GM21825 (cell line): ENCODE measurements at regions not wholly inside any gene's neighbourhood (a gene's known extent, or its start where the extent isn't known, plus 50 kb on each side); places are given as distances from the start of the nearest gene placed in this dataset.
"Not testable (repeated sequence)": the region's sequence is repeated elsewhere in the genome, so short reads cannot be mapped to it uniquely, and the experiment has no call there.

Source experiments
- ATAC-seq: cut with Tn5 transposase; IDR thresholded peaks from one replicate; pipeline ENCODE4 v1.9.1; 2021; ENCODE audit warnings: mild to moderate bottlenecking, moderate library complexity; ENCODE audit not compliant: unreplicated experiment

- not testable (repeated sequence) for ATAC-seq
Measured at GRCh38 chr9:29432656-29433055, 1859.4 kb upstream of the C9orf72 start.

- ATAC-seq: no peak
Measured at GRCh38 chr9:29435368-29435767, 1862.1 kb upstream of the C9orf72 start.

- ATAC-seq: no peak
Measured at GRCh38 chr9:29437526-29437925, 1864.2 kb upstream of the C9orf72 start.

- ATAC-seq: no peak
Measured at GRCh38 chr9:29439961-29440360, 1866.7 kb upstream of the C9orf72 start.

- no peak for ATAC-seq
Measured at GRCh38 chr9:29440449-29440848, 1867.2 kb upstream of the C9orf72 start.

- ATAC-seq: no peak
Measured at GRCh38 chr9:29445751-29446150, 1872.5 kb upstream of the C9orf72 start.

GRCh38 chr9:29449306-29449705, 1876.0 kb upstream of the C9orf72 start:
- no peak for ATAC-seq

GRCh38 chr9:29450343-29450875, 1877.1 kb upstream of the C9orf72 start:
- ATAC-seq: not testable (repeated sequence)

GRCh38 chr9:29456940-29457339, 1883.7 kb upstream of the C9orf72 start:
- ATAC-seq: no peak

- ATAC-seq: no peak
Measured at GRCh38 chr9:29475471-29475870, 1902.2 kb upstream of the C9orf72 start.

GRCh38 chr9:29511680-29512079, 1938.4 kb upstream of the C9orf72 start:
- ATAC-seq: no peak

- ATAC-seq: no peak
Measured at GRCh38 chr9:29514336-29514735, 1941.1 kb upstream of the C9orf72 start.

- no peak for ATAC-seq
Measured at GRCh38 chr9:29514862-29515261, 1941.6 kb upstream of the C9orf72 start.

GRCh38 chr9:29548436-29548835, 1975.2 kb upstream of the C9orf72 start:
- ATAC-seq: no peak

- ATAC-seq: no peak
Measured at GRCh38 chr9:29555502-29555901, 1982.2 kb upstream of the C9orf72 start.

- no peak for ATAC-seq
Measured at GRCh38 chr9:29556317-29556716, 1983.0 kb upstream of the C9orf72 start.

- ATAC-seq: no peak
Measured at GRCh38 chr9:29556746-29557145, 1983.5 kb upstream of the C9orf72 start.

- no peak for ATAC-seq
Measured at GRCh38 chr9:29564564-29564963, 1991.3 kb upstream of the C9orf72 start.

- ATAC-seq: no peak
Measured at GRCh38 chr9:29575219-29575618, 2001.9 kb upstream of the C9orf72 start.

- ATAC-seq: no peak
Measured at GRCh38 chr9:29588361-29588760, 2015.1 kb upstream of the C9orf72 start.

- no peak for ATAC-seq
Measured at GRCh38 chr9:29609282-29609681, 2036.0 kb upstream of the C9orf72 start.

GRCh38 chr9:29613773-29614172, 2040.5 kb upstream of the C9orf72 start:
- ATAC-seq: no peak

GRCh38 chr9:29616844-29617243, 2043.6 kb upstream of the C9orf72 start:
- ATAC-seq: no peak
